Gastroesophageal sphincter (tissue), 4 donors: ENCODE measurements at regions not wholly inside any gene's neighbourhood (a gene's known extent, or its start where the extent isn't known, plus 50 kb on each side); places are given as distances from the start of the nearest gene placed in this dataset.

Experiments used
- ATAC-seq: fragments of 150-250 bp; one replicate; pipeline ENCODE4 v1.9.1; 2016; ENCODE audit warnings: mild to moderate bottlenecking, moderate library complexity
- H3K27ac ChIP-seq, 4 donors: fragments of 200-600 bp; sonication (generic) in 3 of 4; 1 replicate in 3 of 4; 2 replicates in 1 of 4; pipeline ENCODE4 v1.5.1; 2016 to 2019
- H3K27me3 ChIP-seq: fragments of 200-600 bp; sonication (generic); one replicate; pipeline ENCODE4 v1.5.1; 2019
- H3K36me3 ChIP-seq, 2 donors: fragments of 200-600 bp; sonication (generic); one replicate each; pipeline ENCODE4 v1.5.1; 2019; ENCODE audit warnings: control low read depth in 1 of 2
- H3K4me1 ChIP-seq, 3 donors: fragments of 200-600 bp; sonication (generic); 1 replicate in 2 of 3; 2 replicates in 1 of 3; pipeline ENCODE4 v1.5.1; 2016 to 2019; ENCODE audit warnings: control low read depth in 2 of 3
- H3K4me3 ChIP-seq, 2 donors: fragments of 200-600 bp; sonication (generic); one replicate each; pipeline ENCODE4 v1.5.1; 2019; ENCODE audit warnings: mild to moderate bottlenecking in 1 of 2, moderate library complexity in 1 of 2
- H3K9me3 ChIP-seq, 3 donors: fragments of 200-600 bp; sonication (generic); one replicate each; pipeline ENCODE4 v1.5.1; 2017 to 2019; ENCODE audit warnings: control low read depth in 2 of 3
- EP300 ChIP-seq: sonication (generic); formaldehyde crosslinking; IDR thresholded peaks from one replicate; pipeline ENCODE4 v1.6.1; 2017; ENCODE audit warnings: antibody characterized with exemption, mild to moderate bottlenecking
- POLR2A ChIP-seq, 2 donors: fragments of 450-650 bp; IDR thresholded peaks; one replicate each; pipeline ENCODE4 v1.6.1; 2017; ENCODE audit warnings: antibody characterized with exemption in 2 of 2, mild to moderate bottlenecking in 2 of 2, moderate library complexity in 1 of 2
- POLR2AphosphoS5 ChIP-seq: sonication (generic); formaldehyde crosslinking; IDR thresholded peaks from one replicate; pipeline ENCODE4 v1.6.1; 2017; ENCODE audit warnings: antibody characterized with exemption
- WGBS, 2 donors: methylation state at CpG; one replicate each; pipeline ENCODE4 v1.1.5; 2018; ENCODE audit warnings: low coverage in 1 of 2; 5-methylcytosine and 5-hydroxymethylcytosine counted together
- TF ChIP-seq, protein P1 (sequence below), 4 experiments: fragments of 200-600 bp in 2 of 4; fragments of 450-650 bp in 2 of 4; sonication (generic) in 1 of 4; IDR thresholded peaks; one replicate each; pipeline ENCODE4 v1.5.1; 2017 to 2019; ENCODE audit warnings: antibody characterized with exemption in 4 of 4, mild to moderate bottlenecking in 2 of 4, moderate library complexity in 2 of 4

DNA sequence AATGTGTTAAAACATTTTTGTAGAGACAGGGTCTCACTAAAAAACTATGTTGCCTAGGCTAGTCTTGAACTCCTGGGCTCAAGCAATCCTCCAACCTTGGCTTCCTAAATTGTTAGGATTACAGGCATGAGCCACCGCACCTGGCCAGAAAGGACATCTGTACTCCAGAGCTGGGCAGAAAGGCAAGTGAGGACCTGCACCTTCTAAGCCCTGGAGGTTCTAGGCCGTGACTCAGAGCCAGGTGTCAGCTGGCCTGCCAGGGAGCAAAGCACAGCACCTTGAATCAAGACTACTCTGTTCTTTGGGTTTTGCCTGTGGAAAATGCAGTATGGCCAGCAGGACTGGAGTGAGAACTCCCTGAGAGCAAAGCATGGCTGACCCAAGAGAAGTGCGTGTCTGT lies 396.5 kb downstream of the ADRA2A start:
- Histone ChIP-seq H3K4me3 (no peak overlapping the region), H3K9me3 (no peaks in the 10 kb centered on the region), H3K27me3 (peaks cover 4% of the 10 kb centered on the region), H3K27ac (no peak overlapping the region), H3K36me3 (no peaks in the 10 kb centered on the region), H3K4me1 (no peaks in the 10 kb centered on the region)
- WGBS, 2 donors = 33% methylated on average over 2 of the region's 3 CpGs; no CpG with 5 or more reads in 1 of the 2 donors
- ATAC-seq = no peak
- no peak for TF ChIP-seq POLR2AphosphoS5
- TF ChIP-seq EP300 = no peak
- TF ChIP-seq, protein P1, sequence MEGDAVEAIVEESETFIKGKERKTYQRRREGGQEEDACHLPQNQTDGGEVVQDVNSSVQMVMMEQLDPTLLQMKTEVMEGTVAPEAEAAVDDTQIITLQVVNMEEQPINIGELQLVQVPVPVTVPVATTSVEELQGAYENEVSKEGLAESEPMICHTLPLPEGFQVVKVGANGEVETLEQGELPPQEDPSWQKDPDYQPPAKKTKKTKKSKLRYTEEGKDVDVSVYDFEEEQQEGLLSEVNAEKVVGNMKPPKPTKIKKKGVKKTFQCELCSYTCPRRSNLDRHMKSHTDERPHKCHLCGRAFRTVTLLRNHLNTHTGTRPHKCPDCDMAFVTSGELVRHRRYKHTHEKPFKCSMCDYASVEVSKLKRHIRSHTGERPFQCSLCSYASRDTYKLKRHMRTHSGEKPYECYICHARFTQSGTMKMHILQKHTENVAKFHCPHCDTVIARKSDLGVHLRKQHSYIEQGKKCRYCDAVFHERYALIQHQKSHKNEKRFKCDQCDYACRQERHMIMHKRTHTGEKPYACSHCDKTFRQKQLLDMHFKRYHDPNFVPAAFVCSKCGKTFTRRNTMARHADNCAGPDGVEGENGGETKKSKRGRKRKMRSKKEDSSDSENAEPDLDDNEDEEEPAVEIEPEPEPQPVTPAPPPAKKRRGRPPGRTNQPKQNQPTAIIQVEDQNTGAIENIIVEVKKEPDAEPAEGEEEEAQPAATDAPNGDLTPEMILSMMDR (IDR thresholded peaks at IDR 0.05) = no peak
- TF ChIP-seq POLR2A (IDR thresholded peaks at IDR 0.05) = no peak

DNA sequence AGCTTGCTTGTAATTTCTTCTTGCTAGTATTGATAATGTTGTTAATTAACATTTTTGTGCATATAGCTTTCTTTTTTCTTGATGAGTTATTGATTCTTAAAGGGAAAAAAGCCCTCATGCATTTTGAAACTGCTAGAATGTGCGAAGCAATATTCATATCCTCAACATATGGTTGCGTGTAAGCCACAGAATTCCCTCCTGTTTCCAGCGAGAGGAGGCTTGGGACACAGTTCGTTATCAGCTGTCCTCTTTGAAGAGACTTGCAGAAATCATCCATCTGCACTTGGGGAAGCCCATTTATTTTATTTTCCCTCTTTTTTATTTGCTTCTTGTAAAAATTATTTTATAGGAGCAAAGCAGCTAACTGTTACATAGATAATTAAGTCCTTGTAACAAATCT lies 398.0 kb downstream of the ADRA2A start:
- H3K27ac ChIP-seq = no peak overlapping the region
- H3K4me3 ChIP-seq = no peak overlapping the region
- H3K4me1 ChIP-seq = no peaks in the 10 kb centered on the region
- 55 to 76% methylated on average over 4 of the region's 4 CpGs for WGBS, 2 donors
- ATAC-seq = no peak
- H3K9me3 ChIP-seq = no peaks in the 10 kb centered on the region
- TF ChIP-seq EP300 = no peak
- peaks cover 4% of the 10 kb centered on the region for H3K27me3 ChIP-seq
- H3K36me3 ChIP-seq = no peaks in the 10 kb centered on the region

DNA sequence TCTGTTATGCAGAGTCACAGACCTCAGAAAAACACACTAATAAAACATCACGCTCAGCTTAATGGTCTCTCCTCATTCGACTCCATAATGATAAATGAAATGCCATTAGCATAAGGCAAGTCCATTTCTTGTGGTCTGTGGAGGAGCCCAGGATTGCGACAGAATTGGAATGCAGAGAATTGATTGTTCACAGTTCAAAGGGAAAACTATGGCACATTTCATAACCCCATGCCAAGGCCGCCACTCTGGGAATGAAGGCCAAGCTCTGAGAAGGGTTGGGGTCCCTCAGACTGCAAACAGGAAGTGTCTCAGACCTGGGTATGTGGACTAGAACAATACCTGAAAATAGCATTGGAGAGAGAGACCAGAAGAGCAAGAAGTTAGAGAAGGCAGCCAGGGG lies 398.9 kb downstream of the ADRA2A start:
- Histone ChIP-seq H3K4me1 (no peaks in the 10 kb centered on the region), H3K27ac (no peak overlapping the region), H3K27me3 (peaks cover 4% of the 10 kb centered on the region), H3K9me3 (no peaks in the 10 kb centered on the region), H3K4me3 (no peak overlapping the region), H3K36me3 (no peaks in the 10 kb centered on the region)
- WGBS, 2 donors = 54% methylated on average over 4 of the region's 4 CpGs; no CpG with 5 or more reads in 1 of the 2 donors
- TF ChIP-seq POLR2AphosphoS5 (no peak), POLR2A (IDR thresholded peaks at IDR 0.05) (no peak), EP300 (no peak)
- TF ChIP-seq, protein P1 (IDR thresholded peaks at IDR 0.05) = no peak
- ATAC-seq = no peak

GRCh38 chr10:111478651-111479050 lies 401.8 kb downstream of the ADRA2A start:
- 43 to 74% methylated on average over 3 of the region's 3 CpGs for WGBS, 2 donors
- no peaks in the 10 kb centered on the region for H3K36me3 ChIP-seq
- ATAC-seq = no peak
- no peak overlapping the region for H3K4me3 ChIP-seq
- no peak for TF ChIP-seq EP300
- no peak for TF ChIP-seq POLR2AphosphoS5
- TF ChIP-seq, protein P1 (IDR thresholded peaks at IDR 0.05) = no peak
- TF ChIP-seq POLR2A (IDR thresholded peaks at IDR 0.05) = no peak
- no peaks in the 10 kb centered on the region for H3K9me3 ChIP-seq
- no peak overlapping the region for H3K27ac ChIP-seq
- peaks cover 4% of the 10 kb centered on the region for H3K27me3 ChIP-seq
- no peaks in the 10 kb centered on the region for H3K4me1 ChIP-seq

DNA sequence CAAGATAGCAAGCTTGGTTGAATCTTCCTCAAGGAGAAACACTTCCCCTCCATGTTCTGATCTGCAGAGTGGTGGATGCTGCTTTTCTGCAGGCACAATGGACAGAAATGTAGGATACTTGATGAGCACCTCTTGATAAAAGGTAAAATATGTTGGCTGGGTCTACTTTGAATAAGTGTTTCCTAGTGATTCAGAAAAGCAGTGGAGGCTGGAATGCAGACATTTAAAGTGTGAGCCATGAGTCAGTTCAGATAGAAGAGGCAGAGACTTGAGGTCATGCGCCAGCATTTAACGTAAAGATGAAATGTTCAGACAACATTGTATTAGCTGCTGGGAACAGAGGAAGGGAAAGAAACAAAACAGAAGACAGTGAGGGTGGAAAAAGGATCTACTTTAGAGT lies 403.1 kb downstream of the ADRA2A start:
- TF ChIP-seq POLR2A (IDR thresholded peaks at IDR 0.05) (no peak), POLR2AphosphoS5 (no peak), EP300 (no peak)
- TF ChIP-seq, protein P1 (IDR thresholded peaks at IDR 0.05) = no peak
- Histone ChIP-seq H3K27ac (no peak overlapping the region), H3K36me3 (no peaks in the 10 kb centered on the region), H3K4me1 (no peaks in the 10 kb centered on the region), H3K27me3 (no peaks in the 10 kb centered on the region), H3K4me3 (no peak overlapping the region), H3K9me3 (no peaks in the 10 kb centered on the region)
- 71 to 85% methylated on average over 2 of the region's 2 CpGs for WGBS, 2 donors
- no peak for ATAC-seq
